ENCODE measurements at regions not wholly inside any gene's neighbourhood (a gene's known extent, or its start where the extent isn't known, plus 50 kb on each side); places are given as distances from the start of the nearest gene placed in this dataset.
"Not testable (repeated sequence)": the region's sequence is repeated elsewhere in the genome, so short reads cannot be mapped to it uniquely, and the experiment has no call there.

- no peak for DNase-seq (ENCODE audit: low read depth)
Measured at GRCh38 chr3:102905811-102906210, 471.0 kb downstream of the ZPLD1 start.

DNA sequence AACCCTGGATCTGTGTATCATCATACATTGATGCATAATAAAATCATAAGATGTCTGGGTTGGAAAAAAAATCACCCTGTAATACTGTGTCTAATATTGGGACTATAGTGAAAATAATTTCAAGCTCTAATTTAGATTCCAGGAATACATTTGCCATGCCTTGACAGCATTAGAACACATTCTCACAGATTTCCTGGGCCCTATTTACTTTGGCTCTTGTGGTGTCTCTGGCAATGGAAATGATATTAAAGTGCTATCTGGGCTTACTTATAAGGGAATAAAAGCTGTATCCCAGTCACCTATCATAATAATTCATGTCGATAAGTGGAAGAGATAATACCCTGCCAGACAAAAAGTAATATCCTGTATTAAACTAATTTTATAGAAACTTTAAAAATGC lies 472.0 kb downstream of the ZPLD1 start:
- DNase-seq (ENCODE audit: low read depth), result no peak

GRCh38 chr3:102909904-102910303 lies 475.1 kb downstream of the ZPLD1 start:
- no peak for DNase-seq (ENCODE audit: low read depth)

GRCh38 chr3:102916532-102916931 lies 481.7 kb downstream of the ZPLD1 start:
- DNase-seq (ENCODE audit: low read depth), result peak; percentile 31

DNA sequence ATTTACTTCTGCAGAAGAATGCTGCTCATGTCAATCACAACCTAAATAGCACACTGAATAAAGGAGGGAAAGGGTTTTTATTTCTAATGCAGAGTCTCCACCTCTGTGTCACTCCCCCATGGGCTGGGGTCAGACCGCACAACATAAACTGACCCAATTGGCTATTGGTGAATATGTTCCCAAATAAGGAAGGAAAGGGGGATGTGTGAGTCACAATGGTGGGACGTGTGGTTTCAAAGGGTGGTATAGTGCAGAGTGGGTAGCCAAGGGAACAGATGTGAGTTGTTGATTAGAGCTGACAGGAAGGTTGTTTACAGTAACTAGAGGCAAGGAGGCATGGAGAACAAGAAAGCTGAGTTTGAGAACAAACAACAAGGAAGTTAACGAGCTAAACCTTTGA lies 491.8 kb downstream of the ZPLD1 start:
- no peak for DNase-seq (ENCODE audit: low read depth)

DNA sequence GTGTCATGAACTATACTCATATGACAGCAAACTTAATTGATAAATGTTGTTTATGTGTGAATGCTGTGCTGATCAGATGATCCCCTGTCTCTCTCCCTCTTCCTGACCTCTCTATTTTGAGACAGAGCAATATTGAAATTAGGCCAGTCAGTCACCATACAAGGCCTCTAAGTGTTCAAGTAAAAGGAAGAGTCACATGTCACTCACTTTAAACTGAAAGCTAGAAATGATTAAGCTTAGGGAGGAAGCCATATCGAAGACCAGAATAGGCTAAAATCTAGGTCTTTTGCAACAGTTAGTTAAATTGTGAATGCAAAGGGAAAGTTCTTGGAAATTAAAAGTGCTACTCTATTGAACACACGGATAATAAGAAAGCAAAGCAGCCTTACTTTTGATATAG lies 498.6 kb downstream of the ZPLD1 start:
- DNase-seq (ENCODE audit: low read depth), result no peak

DNA sequence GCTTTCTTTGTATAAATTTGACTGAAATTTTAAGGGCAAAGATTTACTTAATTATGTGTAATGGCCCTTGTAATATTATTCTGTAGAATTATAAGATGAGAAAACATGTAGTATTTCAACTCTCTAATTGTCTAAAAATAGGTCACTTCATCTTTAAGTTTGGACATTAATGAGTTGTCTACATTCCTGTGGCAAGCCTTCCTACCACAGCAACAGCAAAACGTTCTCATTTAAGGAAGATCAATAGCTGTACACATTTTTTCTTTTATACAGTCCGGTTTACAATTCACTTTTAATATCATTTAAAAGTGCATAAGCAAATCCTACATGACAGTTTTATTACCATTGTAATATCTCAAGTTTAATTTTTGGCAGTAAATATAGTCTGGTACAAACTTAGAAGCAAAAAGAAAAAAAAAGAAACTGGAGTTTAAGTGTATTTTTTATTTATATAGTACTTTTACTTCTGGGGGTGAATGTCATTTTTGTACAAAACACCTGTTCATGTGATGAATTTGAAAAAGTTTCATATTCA lies 501.8 kb downstream of the ZPLD1 start:
- peak; percentile 4 for DNase-seq (ENCODE audit: low read depth)

- no peak for DNase-seq (ENCODE audit: low read depth)
Measured at GRCh38 chr3:102941786-102942185, 507.0 kb downstream of the ZPLD1 start.

DNA sequence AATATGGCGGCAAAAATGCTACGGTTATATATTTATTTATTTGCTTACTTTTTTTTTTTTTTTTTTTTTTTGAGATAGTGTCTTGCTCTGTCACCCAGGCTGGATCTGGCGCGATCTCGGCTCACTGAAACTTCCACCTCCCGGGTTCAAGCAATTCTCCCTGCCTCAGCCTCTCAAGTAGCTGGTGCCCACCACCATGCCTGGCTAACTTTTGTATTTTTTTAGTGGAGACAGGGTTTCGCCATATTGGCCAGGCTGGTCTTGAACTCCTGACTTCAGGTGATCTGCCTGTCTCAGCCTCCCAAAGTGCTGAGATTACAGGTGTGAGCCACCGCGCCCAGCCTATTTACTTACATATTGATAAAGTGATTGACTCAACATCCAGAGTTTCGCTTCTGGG lies 511.6 kb downstream of the ZPLD1 start:
- not testable (repeated sequence) for DNase-seq (ENCODE audit: low read depth)

GRCh38 chr3:102972350-102972749 lies 537.5 kb downstream of the ZPLD1 start:
- no peak for DNase-seq (ENCODE audit: low read depth)

GRCh38 chr3:102974333-102974732 lies 539.5 kb downstream of the ZPLD1 start:
- no peak for DNase-seq (ENCODE audit: low read depth)

DNA sequence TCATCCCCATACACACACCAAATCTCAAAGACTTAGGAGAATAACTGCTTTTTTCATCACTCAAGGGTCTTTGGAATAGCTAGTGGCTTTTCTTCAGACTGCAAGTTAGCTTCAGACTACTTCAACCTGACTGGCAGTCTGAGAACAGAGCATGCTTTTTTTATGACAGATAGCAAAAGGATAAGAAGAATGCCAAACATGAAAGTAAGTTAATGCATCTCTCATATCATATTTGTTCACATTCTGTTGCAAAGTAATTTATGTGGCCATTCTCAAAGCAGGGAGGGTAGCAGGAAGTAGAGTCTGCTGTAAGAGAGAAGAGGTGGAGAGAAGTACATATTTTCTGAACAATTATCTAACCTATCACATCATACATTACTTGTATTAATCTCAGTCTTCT lies 544.4 kb downstream of the ZPLD1 start:
- no peak for DNase-seq (ENCODE audit: low read depth)

DNA sequence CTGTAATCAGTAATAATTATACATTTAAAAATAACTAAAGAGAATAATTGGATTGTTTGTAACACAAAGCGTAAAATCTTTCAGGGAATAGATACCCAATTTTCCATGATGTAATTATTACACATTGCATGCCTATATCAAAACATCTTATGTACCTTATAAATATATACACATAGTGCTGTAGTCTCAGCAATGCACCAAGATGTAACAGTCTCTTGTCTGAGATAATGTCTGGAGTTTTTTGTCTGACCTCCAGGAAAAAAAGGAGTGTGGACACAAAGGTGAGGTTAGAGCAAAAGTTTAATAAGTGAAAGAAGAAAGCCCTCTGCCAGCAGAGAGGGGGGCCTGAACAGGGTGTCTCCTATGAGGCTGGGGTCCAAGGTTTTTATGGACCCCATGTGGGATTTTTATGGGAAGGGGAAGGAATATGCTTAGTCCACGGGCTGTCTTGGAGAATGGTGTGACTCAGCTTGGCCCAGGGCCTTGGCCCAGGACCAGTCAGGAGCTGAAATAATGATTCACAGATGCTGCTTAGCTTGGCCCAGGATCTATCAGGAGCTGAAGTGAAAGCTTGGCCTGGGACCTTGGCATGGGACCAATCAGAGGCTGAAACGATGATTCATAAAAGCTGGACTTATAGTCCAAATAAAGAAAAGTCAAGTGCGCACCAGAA lies 545.0 kb downstream of the ZPLD1 start:
- DNase-seq (ENCODE audit: low read depth), result peak; percentile 99

DNA sequence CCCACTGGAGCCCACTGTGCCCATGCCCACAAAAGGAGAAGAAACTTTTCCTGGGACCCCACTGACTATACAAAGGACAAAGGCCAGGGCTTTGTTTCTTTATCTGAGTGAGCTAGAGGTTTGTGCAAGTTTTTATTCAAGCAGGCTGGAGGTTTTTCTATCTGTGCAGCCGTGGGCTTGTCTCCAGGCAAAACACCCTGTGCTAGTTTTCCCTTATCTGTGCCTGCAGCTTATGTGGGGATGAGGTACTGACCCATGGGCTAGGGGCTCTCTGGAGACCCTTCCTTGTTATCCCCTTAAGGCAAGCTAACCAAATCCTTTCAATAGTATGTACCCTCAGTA lies 545.5 kb downstream of the ZPLD1 start:
- no peak for DNase-seq (ENCODE audit: low read depth)

- peak; percentile 9 for DNase-seq (ENCODE audit: low read depth)
Measured at GRCh38 chr3:103002425-103003176, 567.8 kb downstream of the ZPLD1 start.

DNA sequence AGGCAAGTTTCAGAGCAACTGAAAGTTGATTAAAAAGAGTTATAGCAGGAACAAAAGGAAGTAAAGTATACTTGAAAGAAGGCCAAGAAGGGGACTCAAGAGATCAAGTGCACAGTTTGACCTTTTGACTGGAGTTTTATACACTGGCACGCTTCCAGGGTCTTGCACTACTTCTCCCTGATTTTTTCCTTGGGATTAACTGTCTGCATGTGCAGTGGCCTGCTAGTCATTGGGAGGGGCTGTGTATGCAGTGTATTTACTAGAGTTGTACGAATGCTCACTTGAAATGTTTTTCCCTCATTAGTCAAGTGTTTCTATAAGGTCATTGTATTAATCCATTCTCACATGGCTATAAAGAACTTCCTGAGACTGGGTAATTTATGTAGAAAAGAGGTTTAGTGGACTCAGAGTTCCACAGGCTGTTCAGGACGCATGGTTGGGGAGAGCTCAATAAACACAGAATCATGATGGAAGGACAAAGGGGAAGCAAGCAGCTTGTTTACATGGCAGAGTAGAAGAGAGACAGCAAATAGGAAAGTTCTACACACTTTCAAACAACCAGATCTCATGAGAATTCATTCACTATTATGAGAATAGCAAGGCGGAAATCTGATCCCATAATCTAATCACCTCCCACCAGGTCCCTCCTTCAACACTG lies 571.8 kb downstream of the ZPLD1 start:
- peak; percentile 24 for DNase-seq (ENCODE audit: low read depth)

DNA sequence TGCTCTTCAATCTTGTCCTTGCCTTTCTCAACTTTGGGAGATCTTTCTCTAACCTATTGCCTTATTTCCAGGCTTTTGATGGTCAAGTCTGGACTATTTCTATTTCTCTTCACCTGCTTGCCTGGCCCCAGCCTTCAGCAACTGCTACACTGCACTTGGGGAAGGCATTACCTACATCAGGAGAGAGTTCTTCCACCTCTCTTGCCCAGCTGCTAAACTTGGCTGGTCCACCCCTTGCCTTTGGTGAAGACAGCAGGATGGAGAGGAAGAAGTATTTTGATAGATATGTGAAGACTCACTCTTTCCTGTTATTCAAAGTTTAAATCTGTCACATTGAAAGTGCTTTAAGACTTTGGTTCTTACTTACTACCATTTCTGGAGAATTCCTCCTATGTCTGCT lies 574.8 kb downstream of the ZPLD1 start:
- DNase-seq (ENCODE audit: low read depth), result no peak

DNA sequence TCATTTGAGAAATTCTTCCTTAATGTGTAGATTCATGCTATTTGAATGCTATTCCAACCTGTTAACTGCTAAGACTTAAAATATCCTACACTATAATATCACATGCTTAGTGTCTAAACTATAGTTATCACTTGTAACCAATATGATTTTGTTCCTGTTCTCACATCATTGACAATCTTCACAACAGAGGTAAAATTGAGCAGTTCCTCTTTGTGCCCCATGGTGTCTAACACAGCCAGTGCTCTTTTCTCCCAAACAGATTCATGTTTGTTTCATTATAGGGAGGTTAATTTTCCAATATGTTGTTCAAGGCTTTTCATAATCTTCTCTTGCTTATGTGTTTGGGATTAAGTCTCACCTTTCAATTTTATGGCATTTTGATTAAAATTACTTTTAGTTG lies 591.1 kb downstream of the ZPLD1 start:
- DNase-seq (ENCODE audit: low read depth), result no peak

DNA sequence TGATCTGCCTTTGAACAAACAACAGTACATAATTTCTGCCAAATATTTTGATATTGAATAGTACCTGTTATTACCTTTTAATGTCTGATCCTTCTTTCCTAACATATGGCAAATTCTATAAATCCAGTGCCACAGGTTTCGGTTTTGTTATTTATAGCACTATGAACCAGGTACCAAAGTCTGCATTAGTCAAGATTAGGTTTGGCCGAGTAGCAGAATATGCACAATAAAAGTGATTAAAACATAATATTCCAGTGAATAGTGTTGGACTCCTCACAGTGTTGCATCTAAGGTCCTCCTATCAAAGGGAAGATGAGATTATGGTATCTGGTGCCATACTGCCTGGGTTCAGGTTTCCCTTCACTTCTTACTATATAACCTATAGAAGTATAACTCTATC lies 599.0 kb downstream of the ZPLD1 start:
- DNase-seq (ENCODE audit: low read depth), result no peak

GRCh38 chr3:103047640-103048039 lies 612.8 kb downstream of the ZPLD1 start:
- DNase-seq (ENCODE audit: low read depth), result peak; percentile 68

GRCh38 chr3:103048068-103048722 lies 613.4 kb downstream of the ZPLD1 start:
- DNase-seq (ENCODE audit: low read depth), result peak; percentile 95

DNA sequence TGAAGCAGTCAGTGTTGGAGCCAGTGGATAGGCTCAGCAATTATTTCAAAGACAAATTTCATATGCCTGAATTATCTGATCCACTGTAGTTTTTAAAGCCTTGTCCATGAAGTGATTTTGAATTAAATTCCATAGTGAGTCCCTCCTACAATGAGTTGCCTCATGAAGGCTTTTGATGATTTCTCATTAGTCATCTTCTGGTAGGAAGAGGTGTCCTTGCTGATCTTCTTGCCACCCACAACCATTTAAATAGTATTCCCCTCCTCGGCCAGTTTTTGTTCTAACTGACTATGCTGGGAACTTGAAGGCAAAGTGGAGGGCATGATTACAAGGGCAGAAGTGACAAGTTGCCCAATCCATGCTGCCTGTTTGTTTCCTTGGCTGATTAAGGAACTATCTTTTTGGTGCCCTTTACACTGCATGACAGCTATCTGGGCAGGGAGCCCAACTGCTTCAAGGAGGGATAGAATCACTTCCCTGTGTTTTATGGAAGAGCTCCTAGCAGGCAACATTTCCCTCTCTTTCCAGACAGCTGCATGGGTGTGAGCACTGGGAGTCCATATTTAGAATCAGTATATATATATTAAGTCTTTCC lies 617.5 kb downstream of the ZPLD1 start:
- peak; percentile 85 for DNase-seq (ENCODE audit: low read depth)
